CD14-positive monocyte (primary cell): ENCODE measurements at regions not wholly inside any gene's neighbourhood (a gene's known extent, or its start where the extent isn't known, plus 50 kb on each side); places are given as distances from the start of the nearest gene placed in this dataset.

Experiments used
- DNase-seq, 3 donors: peaks; one replicate each; pipeline ENCODE4 v3.0.0-alpha.2; 2011 to 2022
- H2AFZ ChIP-seq: 2 replicates; pipeline ENCODE4 v1.6.0; 2012; ENCODE audit warnings: mild to moderate bottlenecking, low read depth, low read length, inconsistent platforms; ENCODE audit not compliant: insufficient read depth, poor library complexity, severe bottlenecking
- H3K27ac ChIP-seq, 2 donors: 1 replicate in 1 of 2; 2 replicates in 1 of 2; pipeline ENCODE4 v1.5.1; 2012 to 2013; ENCODE audit warnings: low read length in 2 of 2, control low read depth in 1 of 2, inconsistent platforms in 1 of 2, low read depth in 1 of 2, mild to moderate bottlenecking in 1 of 2
- H3K27me3 ChIP-seq, 2 donors: one replicate each; pipeline versions ENCODE4 v1.6.0 to v1.6.1; 2011 to 2013; ENCODE audit warnings: low read length in 2 of 2; ENCODE audit not compliant: control insufficient read depth in 2 of 2, insufficient read depth in 2 of 2
- H3K36me3 ChIP-seq, 2 donors: replicated peaks in 1 of 2; 1 replicate in 1 of 2; 2 replicates in 1 of 2; pipeline versions ENCODE4 v1.5.1 to v1.6.1; 2012 to 2013; ENCODE audit warnings: low read length in 2 of 2, control low read depth in 1 of 2, inconsistent platforms in 1 of 2, mild to moderate bottlenecking in 1 of 2; ENCODE audit not compliant: insufficient read depth in 2 of 2, control insufficient read depth in 1 of 2
- H3K4me1 ChIP-seq, 2 donors: 1 replicate in 1 of 2; 2 replicates in 1 of 2; pipeline versions ENCODE4 v1.5.1 to v1.6.1; 2012 to 2013; ENCODE audit warnings: low read length in 2 of 2, control low read depth in 1 of 2, inconsistent platforms in 1 of 2, mild to moderate bottlenecking in 1 of 2, moderate library complexity in 1 of 2; ENCODE audit not compliant: insufficient read depth in 2 of 2, control insufficient read depth in 1 of 2
- H3K4me2 ChIP-seq: replicated peaks from 2 replicates; pipeline ENCODE3; 2012; ENCODE audit warnings: low read length, moderate library complexity, mild to moderate bottlenecking; ENCODE audit not compliant: poor library complexity, severe bottlenecking; ENCODE audit errors: extremely low read depth
- H3K4me3 ChIP-seq, 3 experiments: fragments of 200-600 bp in 1 of 3; sonication (generic) in 1 of 3; replicated peaks in 1 of 3; 1 replicate in 2 of 3; 2 replicates in 1 of 3; pipeline ENCODE4 v1.5.1; 2011 to 2013; ENCODE audit warnings: low read length in 3 of 3, mild to moderate bottlenecking in 3 of 3, control low read depth in 2 of 3, low read depth in 2 of 3, inconsistent platforms in 1 of 3, moderate library complexity in 1 of 3
- H3K79me2 ChIP-seq: 2 replicates; pipeline ENCODE4 v1.6.0; 2012; ENCODE audit warnings: mild to moderate bottlenecking, control low read depth, inconsistent platforms, low read length, moderate library complexity; ENCODE audit not compliant: insufficient read depth
- H3K9ac ChIP-seq: 2 replicates; pipeline ENCODE4 v1.6.0; 2017; ENCODE audit warnings: low read length, mild to moderate bottlenecking; ENCODE audit not compliant: insufficient read depth, poor library complexity, severe bottlenecking
- H3K9me3 ChIP-seq, 2 donors: replicated peaks in 1 of 2; 1 replicate in 1 of 2; 2 replicates in 1 of 2; pipeline versions ENCODE4 v1.5.1 to v1.6.1; 2012 to 2013; ENCODE audit warnings: low read length in 2 of 2, control low read depth in 1 of 2; ENCODE audit not compliant: control insufficient read depth in 1 of 2, insufficient read depth in 1 of 2
- H4K20me1 ChIP-seq: 2 replicates; pipeline ENCODE4 v1.6.0; 2012; ENCODE audit warnings: mild to moderate bottlenecking, low read length, control low read depth, moderate library complexity; ENCODE audit not compliant: insufficient read depth
- H3K27ac Mint-ChIP-seq, 7 donors: one replicate each; pipeline ENCODE4 v1.8.0; 2020; ENCODE audit warnings: mild to moderate bottlenecking in 7 of 7, mixed read lengths in 7 of 7, moderate library complexity in 6 of 7, inconsistent platforms in 2 of 7
- H3K27me3 Mint-ChIP-seq, 3 donors: one replicate each; pipeline ENCODE4 v1.8.0; 2021 to 2022; ENCODE audit warnings: low read depth in 3 of 3, mild to moderate bottlenecking in 3 of 3, mixed read lengths in 3 of 3, moderate library complexity in 3 of 3, inconsistent platforms in 1 of 3
- H3K36me3 Mint-ChIP-seq, 2 donors: one replicate each; pipeline ENCODE4 v1.8.0; 2020; ENCODE audit warnings: mixed read lengths in 2 of 2, inconsistent platforms in 1 of 2, mild to moderate bottlenecking in 1 of 2
- H3K4me1 Mint-ChIP-seq: one replicate; pipeline ENCODE4 v1.8.0; 2020; ENCODE audit warnings: mild to moderate bottlenecking, mixed read lengths
- H3K4me3 Mint-ChIP-seq, 2 donors: one replicate each; pipeline ENCODE4 v1.8.0; 2020; ENCODE audit warnings: mild to moderate bottlenecking in 2 of 2, mixed read lengths in 2 of 2, moderate library complexity in 1 of 2
- H3K9me3 Mint-ChIP-seq, 7 donors: one replicate each; pipeline ENCODE4 v1.8.0; 2020 to 2022; ENCODE audit warnings: mixed read lengths in 7 of 7, mild to moderate bottlenecking in 6 of 7, moderate library complexity in 6 of 7, inconsistent platforms in 2 of 7
- CTCF ChIP-seq: fragments of 200-600 bp; IDR thresholded peaks from one replicate; pipeline ENCODE4 v1.8.0; 2022; ENCODE audit warnings: antibody characterized with exemption, mild to moderate bottlenecking
- WGBS: methylation state at CpG from one replicate; pipeline ENCODE4 v1.1.5; 2013; ENCODE audit warnings: missing lambda C conversion rate; ENCODE audit not compliant: insufficient coverage; 5-methylcytosine and 5-hydroxymethylcytosine counted together
- intact Hi-C, 2 donors: fragments of 100-400 bp; cut with micrococcal nuclease; formaldehyde crosslinking; loops; one replicate each; pipeline versions ENCODE4 v1.15.0 to v1.15.1; 2023

DNA sequence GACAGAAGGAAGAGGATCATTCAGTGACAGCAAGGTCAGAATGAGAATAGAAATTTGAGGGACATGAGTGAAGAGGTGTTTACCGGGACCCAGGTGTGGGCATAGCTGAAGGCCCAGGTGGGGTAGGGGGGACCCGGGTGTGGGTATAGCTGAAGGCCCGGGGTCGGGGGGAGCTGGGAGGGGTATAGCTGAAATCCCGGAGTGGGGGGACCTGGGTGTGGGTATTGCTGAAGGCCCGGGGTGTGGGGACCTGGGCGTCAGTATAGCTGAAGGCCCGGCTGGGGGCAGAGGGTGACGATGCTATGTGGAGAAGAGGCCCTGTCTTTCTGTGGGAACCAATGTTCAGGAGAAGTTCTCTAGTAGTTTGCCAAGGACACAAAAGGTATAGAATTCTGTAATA, 183.0 kb upstream of the PITRM1 start:
- no peak overlapping the region for H3K4me2 ChIP-seq
- Mint-ChIP-seq H3K4me1 (peaks cover 19% of the 10 kb centered on the region), H3K4me3 (no peak overlapping the region), H3K9me3 (peaks cover 22 to 52% (median 39%) of the 10 kb centered on the region in 7 donors), H3K36me3 (no peaks in the 10 kb centered on the region), H3K27me3 (peaks cover 0 to 5% (median 3%) of the 10 kb centered on the region in 3 donors), H3K27ac (peak overlapping the region in 1 of 7 donors; percentile 27)
- H3K27ac ChIP-seq = no peak overlapping the region
- 95% methylated on average over 8 of the region's 9 CpGs for WGBS
- no peaks in the 10 kb centered on the region for H3K36me3 ChIP-seq
- intact Hi-C loops = no loop called here
- no peak overlapping the region for H2AFZ ChIP-seq
- DNase-seq = no peak
- peaks cover 21 to 36% of the 10 kb centered on the region in 2 donors for H3K9me3 ChIP-seq
- peaks cover 5 to 10% of the 10 kb centered on the region in 2 donors for H3K4me1 ChIP-seq
- H3K4me3 ChIP-seq = no peak overlapping the region
- no peaks in the 10 kb centered on the region for H3K27me3 ChIP-seq
- no peak for TF ChIP-seq CTCF
- H4K20me1 ChIP-seq = no peaks in the 10 kb centered on the region
- H3K9ac ChIP-seq = no peak overlapping the region
- H3K79me2 ChIP-seq = no peaks in the 10 kb centered on the region

- no peak overlapping the region for H3K4me2 ChIP-seq
- no peaks in the 10 kb centered on the region for H4K20me1 ChIP-seq
- intact Hi-C loops = no loop called here
- H3K27me3 ChIP-seq = no peaks in the 10 kb centered on the region
- Mint-ChIP-seq H3K27ac (peak overlapping the region in 3 of 7 donors; percentile 5 to 83 (median 47)), H3K36me3 (no peaks in the 10 kb centered on the region), H3K4me1 (peaks cover 21% of the 10 kb centered on the region), H3K4me3 (no peak overlapping the region), H3K27me3 (peaks cover 0 to 8% (median 6%) of the 10 kb centered on the region in 3 donors), H3K9me3 (peaks cover 22 to 42% (median 34%) of the 10 kb centered on the region in 7 donors)
- no peaks in the 10 kb centered on the region for H3K79me2 ChIP-seq
- no peak overlapping the region for H3K9ac ChIP-seq
- H3K9me3 ChIP-seq = peaks cover 21 to 31% of the 10 kb centered on the region in 2 donors
- H3K4me1 ChIP-seq = peaks cover 7 to 13% of the 10 kb centered on the region in 2 donors
- no peak overlapping the region for H2AFZ ChIP-seq
- no peak for TF ChIP-seq CTCF
- H3K4me3 ChIP-seq = no peak overlapping the region
- H3K27ac ChIP-seq = no peak overlapping the region
- peak in 2 of 3 donors; percentile 27 to 67 for DNase-seq
- no CpG with 5 or more reads among the region's 3 CpGs for WGBS
- H3K36me3 ChIP-seq = no peaks in the 10 kb centered on the region
Observed at GRCh38 chr10:3354174-3354900, 181.8 kb upstream of the PITRM1 start.
